GM12874 (cell line): ENCODE measurements at regions not wholly inside any gene's neighbourhood (a gene's known extent, or its start where the extent isn't known, plus 50 kb on each side); places are given as distances from the start of the nearest gene placed in this dataset.

ENCODE experiments used
- TF ChIP-seq, protein P1 (sequence below): IDR thresholded peaks from 2 replicates; pipeline ENCODE4 v1.5.1; 2011; ENCODE audit warnings: low read depth, mild to moderate bottlenecking, control low read depth, low read length, moderate library complexity; ENCODE audit not compliant: insufficient read depth

DNA sequence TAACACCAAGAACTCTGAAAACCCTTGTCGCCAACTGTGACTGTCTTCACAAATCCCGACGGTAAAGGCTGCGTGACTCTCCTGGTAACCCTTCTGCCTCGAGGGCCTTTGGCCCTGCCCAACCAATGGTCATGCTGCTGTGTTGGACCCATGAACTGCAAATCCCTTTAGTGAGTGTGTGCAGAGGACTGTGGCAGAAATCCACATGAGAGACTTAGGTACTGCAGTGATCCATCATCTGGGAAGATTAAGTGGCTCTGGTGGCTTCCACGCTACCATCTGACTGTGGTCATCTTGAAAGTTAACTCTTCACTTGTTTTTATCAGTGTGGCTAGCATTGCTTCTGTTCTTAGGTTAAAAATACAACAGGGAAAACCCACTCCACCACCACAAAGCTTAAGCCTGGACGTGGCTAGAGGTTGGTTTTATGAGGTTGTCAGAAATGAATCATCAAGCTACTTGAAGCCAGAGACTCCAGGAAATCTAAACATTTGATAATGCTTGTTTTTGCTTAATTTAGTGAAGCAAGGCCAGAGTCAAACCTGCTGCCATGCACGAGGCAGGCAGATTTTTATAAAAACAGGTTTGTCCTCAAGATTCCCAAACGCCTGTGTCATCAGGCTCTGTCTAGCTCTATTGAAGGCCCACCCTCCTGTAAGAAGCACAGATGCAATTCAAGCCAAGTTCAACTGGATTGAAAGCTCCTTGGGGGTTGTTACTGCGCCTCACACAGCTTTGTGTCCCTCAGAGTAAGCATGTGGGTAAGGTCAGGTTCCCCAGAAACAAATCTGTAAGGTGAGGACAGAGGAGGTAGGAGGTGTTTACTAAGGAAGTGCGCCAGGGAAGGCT is 52.7 kb upstream of the ERCC6L2 start:
- TF ChIP-seq, protein P1, sequence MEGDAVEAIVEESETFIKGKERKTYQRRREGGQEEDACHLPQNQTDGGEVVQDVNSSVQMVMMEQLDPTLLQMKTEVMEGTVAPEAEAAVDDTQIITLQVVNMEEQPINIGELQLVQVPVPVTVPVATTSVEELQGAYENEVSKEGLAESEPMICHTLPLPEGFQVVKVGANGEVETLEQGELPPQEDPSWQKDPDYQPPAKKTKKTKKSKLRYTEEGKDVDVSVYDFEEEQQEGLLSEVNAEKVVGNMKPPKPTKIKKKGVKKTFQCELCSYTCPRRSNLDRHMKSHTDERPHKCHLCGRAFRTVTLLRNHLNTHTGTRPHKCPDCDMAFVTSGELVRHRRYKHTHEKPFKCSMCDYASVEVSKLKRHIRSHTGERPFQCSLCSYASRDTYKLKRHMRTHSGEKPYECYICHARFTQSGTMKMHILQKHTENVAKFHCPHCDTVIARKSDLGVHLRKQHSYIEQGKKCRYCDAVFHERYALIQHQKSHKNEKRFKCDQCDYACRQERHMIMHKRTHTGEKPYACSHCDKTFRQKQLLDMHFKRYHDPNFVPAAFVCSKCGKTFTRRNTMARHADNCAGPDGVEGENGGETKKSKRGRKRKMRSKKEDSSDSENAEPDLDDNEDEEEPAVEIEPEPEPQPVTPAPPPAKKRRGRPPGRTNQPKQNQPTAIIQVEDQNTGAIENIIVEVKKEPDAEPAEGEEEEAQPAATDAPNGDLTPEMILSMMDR = no peak

- TF ChIP-seq, protein P1 = no peak
Measured at GRCh38 chr9:95822015-95822414, 53.5 kb upstream of the ERCC6L2 start.

DNA sequence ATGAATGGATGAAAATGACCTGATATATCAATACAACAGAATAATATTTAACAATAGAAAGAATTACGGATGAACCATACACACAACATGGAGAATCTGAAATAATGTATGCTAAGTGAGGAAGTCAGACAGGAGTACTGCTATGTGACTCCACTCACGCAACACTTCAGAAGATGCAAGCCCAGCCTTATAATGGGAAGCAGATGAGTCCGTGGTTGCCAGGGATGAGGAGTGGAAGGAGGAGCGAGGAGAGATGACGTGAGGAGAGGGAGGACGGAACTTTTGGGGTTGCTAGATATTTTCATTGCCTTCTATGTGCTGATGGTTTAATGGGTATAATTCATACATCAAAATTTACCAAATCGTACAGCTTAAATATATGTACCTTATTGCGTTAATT is 55.4 kb upstream of the ERCC6L2 start:
- TF ChIP-seq, protein P1 = no peak

DNA sequence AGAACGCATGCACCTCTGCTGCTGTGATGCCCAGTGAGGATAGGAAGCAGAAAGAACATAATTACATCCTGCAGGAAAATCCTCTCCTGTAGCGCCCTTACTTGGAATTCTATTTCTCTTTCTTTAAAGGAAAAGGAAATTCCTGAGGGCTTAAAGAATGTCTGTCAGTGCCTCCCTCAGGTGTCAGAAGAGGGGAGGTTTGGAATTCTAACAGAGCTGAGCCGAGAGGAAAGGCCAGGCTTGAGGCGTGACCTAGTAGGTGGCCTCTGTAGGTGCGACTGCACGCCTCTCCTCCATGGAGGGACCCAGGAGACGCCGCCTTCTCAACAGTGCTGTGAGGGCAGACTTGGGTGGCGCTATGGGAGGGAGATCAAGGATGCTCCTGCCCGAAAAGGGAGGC is 55.9 kb upstream of the ERCC6L2 start:
- TF ChIP-seq, protein P1 = no peak

DNA sequence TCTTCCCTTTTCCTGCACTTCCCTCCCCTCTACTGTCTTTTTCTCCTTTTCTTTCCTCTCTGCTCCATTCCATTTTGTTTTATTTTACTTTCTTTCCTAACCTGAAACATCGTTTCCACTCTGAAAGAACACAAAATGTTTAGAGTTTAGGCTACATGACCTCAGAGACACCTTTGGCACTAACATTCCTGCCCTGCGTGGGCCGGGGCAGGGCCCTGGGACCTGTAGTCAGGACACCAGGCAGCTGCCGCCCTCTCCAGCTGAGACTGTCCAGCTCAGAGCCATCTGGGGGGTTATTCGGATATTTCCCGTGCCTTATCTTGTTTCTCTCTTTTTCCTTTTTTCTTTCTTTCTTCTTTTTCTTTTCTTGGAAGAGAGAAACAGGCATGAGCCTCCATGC is 58.3 kb upstream of the ERCC6L2 start:
- TF ChIP-seq, protein P1 = no peak

- TF ChIP-seq, protein P1 = no peak
Measured at GRCh38 chr9:95816716-95817115, 58.8 kb upstream of the ERCC6L2 start.

- TF ChIP-seq, protein P1 = no peak
Measured at GRCh38 chr9:95815961-95816360, 59.5 kb upstream of the ERCC6L2 start.
